SK-N-SH treated with all-trans-retinoic acid at 6 μM for 48 hours (cell line): ENCODE measurements at regions not wholly inside any gene's neighbourhood (a gene's known extent, or its start where the extent isn't known, plus 50 kb on each side); places are given as distances from the start of the nearest gene placed in this dataset.

Experiments used
- BACH2 ChIP-seq: fragments of 250-450 bp; sonication (Bioruptor Pico); IDR thresholded peaks from 2 replicates; pipeline ENCODE4 v1.9.0; 2021; ENCODE audit warnings: mild to moderate bottlenecking, borderline replicate concordance
- CSDC2 ChIP-seq: fragments of 250-450 bp; sonication (Bioruptor Pico); IDR thresholded peaks from 2 replicates; pipeline ENCODE4 v1.5.0; 2020; ENCODE audit warnings: mild to moderate bottlenecking, moderate library complexity
- ESRRG ChIP-seq: fragments of 250-450 bp; sonication (Bioruptor Pico); IDR thresholded peaks from 2 replicates; pipeline ENCODE4 v1.6.1; 2021; ENCODE audit warnings: mild to moderate bottlenecking
- OSR1 ChIP-seq: fragments of 250-450 bp; sonication (Bioruptor Pico); IDR thresholded peaks from 2 replicates; pipeline ENCODE4 v1.8.0; 2022; ENCODE audit warnings: moderate library complexity, mild to moderate bottlenecking, inconsistent platforms
- ZFP3 ChIP-seq: fragments of 250-450 bp; sonication (Bioruptor Pico); IDR thresholded peaks from 2 replicates; pipeline ENCODE4 v1.5.0; 2020; ENCODE audit warnings: mild to moderate bottlenecking, moderate library complexity
- TF ChIP-seq, protein P1 (sequence below): fragments of 250-450 bp; sonication (Bioruptor Pico); IDR thresholded peaks from 2 replicates; pipeline ENCODE4 v1.5.1; 2020; ENCODE audit warnings: low read depth, mild to moderate bottlenecking, moderate library complexity
- TF ChIP-seq, protein P2 (sequence below): fragments of 250-450 bp; sonication (Bioruptor Pico); IDR thresholded peaks from 2 replicates; pipeline ENCODE4 v1.8.0; 2020; ENCODE audit warnings: mild to moderate bottlenecking, moderate library complexity, borderline replicate concordance

DNA sequence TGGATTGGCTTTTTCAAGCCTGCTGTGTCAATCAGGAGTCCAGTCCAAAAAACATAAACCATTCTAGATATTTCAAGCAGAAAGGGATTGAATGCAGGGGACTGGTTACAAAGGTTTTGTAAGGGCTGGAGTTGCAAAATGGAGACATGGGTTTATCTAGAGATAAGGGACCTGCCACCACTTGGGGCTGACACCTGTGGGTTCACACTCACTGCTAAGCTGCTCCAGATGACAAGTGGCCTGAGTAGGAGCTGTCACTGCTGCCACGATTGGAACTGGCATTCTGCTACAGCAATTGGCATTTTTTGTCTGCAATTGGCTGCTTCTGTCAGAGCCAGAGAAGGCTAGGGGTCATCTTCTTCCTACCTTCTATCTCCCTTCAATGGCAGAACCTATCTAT is 66.3 kb upstream of the ZFR start:
- TF ChIP-seq OSR1 (CRISPR knock-in tag) (no peak), ESRRG (no peak), ZFP3 (CRISPR knock-in tag) (no peak), BACH2 (CRISPR knock-in tag) (no peak), CSDC2 (no peak)
- TF ChIP-seq, protein P1, sequence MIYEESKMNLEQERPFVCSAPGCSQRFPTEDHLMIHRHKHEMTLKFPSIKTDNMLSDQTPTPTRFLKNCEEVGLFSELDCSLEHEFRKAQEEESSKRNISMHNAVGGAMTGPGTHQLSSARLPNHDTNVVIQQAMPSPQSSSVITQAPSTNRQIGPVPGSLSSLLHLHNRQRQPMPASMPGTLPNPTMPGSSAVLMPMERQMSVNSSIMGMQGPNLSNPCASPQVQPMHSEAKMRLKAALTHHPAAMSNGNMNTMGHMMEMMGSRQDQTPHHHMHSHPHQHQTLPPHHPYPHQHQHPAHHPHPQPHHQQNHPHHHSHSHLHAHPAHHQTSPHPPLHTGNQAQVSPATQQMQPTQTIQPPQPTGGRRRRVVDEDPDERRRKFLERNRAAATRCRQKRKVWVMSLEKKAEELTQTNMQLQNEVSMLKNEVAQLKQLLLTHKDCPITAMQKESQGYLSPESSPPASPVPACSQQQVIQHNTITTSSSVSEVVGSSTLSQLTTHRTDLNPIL (CRISPR knock-in tag), result no peak
- TF ChIP-seq, protein P2, sequence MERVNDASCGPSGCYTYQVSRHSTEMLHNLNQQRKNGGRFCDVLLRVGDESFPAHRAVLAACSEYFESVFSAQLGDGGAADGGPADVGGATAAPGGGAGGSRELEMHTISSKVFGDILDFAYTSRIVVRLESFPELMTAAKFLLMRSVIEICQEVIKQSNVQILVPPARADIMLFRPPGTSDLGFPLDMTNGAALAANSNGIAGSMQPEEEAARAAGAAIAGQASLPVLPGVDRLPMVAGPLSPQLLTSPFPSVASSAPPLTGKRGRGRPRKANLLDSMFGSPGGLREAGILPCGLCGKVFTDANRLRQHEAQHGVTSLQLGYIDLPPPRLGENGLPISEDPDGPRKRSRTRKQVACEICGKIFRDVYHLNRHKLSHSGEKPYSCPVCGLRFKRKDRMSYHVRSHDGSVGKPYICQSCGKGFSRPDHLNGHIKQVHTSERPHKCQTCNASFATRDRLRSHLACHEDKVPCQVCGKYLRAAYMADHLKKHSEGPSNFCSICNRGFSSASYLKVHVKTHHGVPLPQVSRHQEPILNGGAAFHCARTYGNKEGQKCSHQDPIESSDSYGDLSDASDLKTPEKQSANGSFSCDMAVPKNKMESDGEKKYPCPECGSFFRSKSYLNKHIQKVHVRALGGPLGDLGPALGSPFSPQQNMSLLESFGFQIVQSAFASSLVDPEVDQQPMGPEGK (CRISPR knock-in tag), result no peak
